Neuronal stem cell (in vitro differentiated cells): ENCODE measurements at regions not wholly inside any gene's neighbourhood (a gene's known extent, or its start where the extent isn't known, plus 50 kb on each side); places are given as distances from the start of the nearest gene placed in this dataset.

Source experiments
- DNase-seq: peaks from one replicate; pipeline ENCODE4 v3.0.0-alpha.2; 2013; ENCODE audit warnings: low spot score
- H2AFZ ChIP-seq: one replicate; pipeline ENCODE4 v1.6.1; 2013; ENCODE audit warnings: mild to moderate bottlenecking, low read length, inconsistent platforms
- H2AK5ac ChIP-seq: 2 replicates; pipeline ENCODE4 v1.6.1; 2013; ENCODE audit warnings: low read depth, mild to moderate bottlenecking, inconsistent platforms, low read length, moderate library complexity, mixed read lengths
- H2BK120ac ChIP-seq: 2 replicates; pipeline ENCODE4 v1.6.1; 2013; ENCODE audit warnings: low read depth, mild to moderate bottlenecking, inconsistent platforms, low read length, moderate library complexity, mixed read lengths
- H2BK12ac ChIP-seq: one replicate; pipeline ENCODE4 v1.6.1; 2013; ENCODE audit warnings: low read length, inconsistent platforms
- H2BK15ac ChIP-seq: 2 replicates; pipeline ENCODE4 v1.6.1; 2013; ENCODE audit warnings: mild to moderate bottlenecking, low read length, inconsistent platforms, mixed read lengths
- H2BK5ac ChIP-seq: one replicate; pipeline ENCODE4 v1.6.1; 2013; ENCODE audit warnings: inconsistent platforms, mild to moderate bottlenecking, low read length, moderate library complexity
- H3K14ac ChIP-seq: one replicate; pipeline ENCODE4 v1.6.1; 2013; ENCODE audit warnings: low read length, inconsistent platforms
- H3K18ac ChIP-seq: 2 replicates; pipeline ENCODE4 v1.6.1; 2013; ENCODE audit warnings: low read length, inconsistent platforms
- H3K23ac ChIP-seq: 2 replicates; pipeline ENCODE4 v1.6.1; 2013; ENCODE audit warnings: low read depth, mild to moderate bottlenecking, mixed read lengths, low read length, inconsistent platforms; ENCODE audit not compliant: poor library complexity
- H3K27ac ChIP-seq: replicated peaks from 3 replicates; pipeline ENCODE4 v1.5.1; 2013; ENCODE audit warnings: low read length, inconsistent platforms
- H3K27me3 ChIP-seq, 3 experiments: 2 replicates each; pipeline ENCODE4 v1.6.1; 2013; ENCODE audit warnings: low read length in 3 of 3, mild to moderate bottlenecking in 2 of 3, inconsistent platforms in 1 of 3, low read depth in 1 of 3, mixed read lengths in 1 of 3, moderate library complexity in 1 of 3; ENCODE audit not compliant: control insufficient read depth in 3 of 3, insufficient read depth in 3 of 3
- H3K36me3 ChIP-seq, 2 donors: replicated peaks in 1 of 2; 2 replicates each; pipeline ENCODE4 v1.6.1; 2013; ENCODE audit warnings: low read length in 2 of 2; ENCODE audit not compliant: control insufficient read depth in 2 of 2, insufficient read depth in 2 of 2
- H3K4ac ChIP-seq: 2 replicates; pipeline ENCODE4 v1.6.1; 2013; ENCODE audit warnings: inconsistent platforms, mild to moderate bottlenecking, low read length, moderate library complexity
- H3K4me1 ChIP-seq, 2 donors: 1 replicate in 1 of 2; 2 replicates in 1 of 2; pipeline ENCODE4 v1.6.1; 2013; ENCODE audit warnings: low read length in 2 of 2, low read depth in 1 of 2; ENCODE audit not compliant: control insufficient read depth in 2 of 2, insufficient read depth in 1 of 2
- H3K4me2 ChIP-seq: one replicate; pipeline ENCODE4 v1.6.1; 2013; ENCODE audit warnings: mild to moderate bottlenecking, low read length, inconsistent platforms; ENCODE audit not compliant: insufficient read depth, poor library complexity, severe bottlenecking
- H3K4me3 ChIP-seq, 2 donors: 2 replicates each; pipeline ENCODE4 v1.5.1; 2013; ENCODE audit warnings: low read length in 2 of 2, mild to moderate bottlenecking in 2 of 2, inconsistent platforms in 1 of 2, moderate library complexity in 1 of 2
- H3K79me1 ChIP-seq: one replicate; pipeline ENCODE4 v1.6.1; 2013; ENCODE audit warnings: low read depth, mild to moderate bottlenecking, inconsistent platforms, low read length, moderate library complexity
- H3K9ac ChIP-seq: one replicate; pipeline ENCODE4 v1.6.1; 2013; ENCODE audit warnings: mild to moderate bottlenecking, low read depth, low read length, inconsistent platforms; ENCODE audit not compliant: poor library complexity
- H3K9me3 ChIP-seq, 2 donors: replicated peaks in 1 of 2; 2 replicates each; pipeline versions ENCODE3 to v1.6.1; 2013; ENCODE audit warnings: low read length in 2 of 2, mild to moderate bottlenecking in 2 of 2, inconsistent platforms in 1 of 2, low read depth in 1 of 2, mixed read lengths in 1 of 2, moderate library complexity in 1 of 2; ENCODE audit not compliant: control insufficient read depth in 2 of 2, insufficient read depth in 1 of 2
- H4K8ac ChIP-seq: one replicate; pipeline ENCODE4 v1.6.1; 2013; ENCODE audit warnings: low read depth, mild to moderate bottlenecking, inconsistent platforms, low read length, moderate library complexity
- H4K91ac ChIP-seq: one replicate; pipeline ENCODE4 v1.6.1; 2013; ENCODE audit warnings: low read length, low read depth, mild to moderate bottlenecking, inconsistent platforms; ENCODE audit not compliant: poor library complexity
- WGBS, 2 donors: extraction: QIAGEN DNeasy Blood & Tissue Kit; methylation state at CpG; one replicate each; pipeline ENCODE4 v1.1.7; 2013; ENCODE audit warnings: missing lambda C conversion rate in 2 of 2, mixed read lengths in 1 of 2; ENCODE audit not compliant: insufficient read length in 2 of 2, insufficient replicate concordance in 1 of 2; ENCODE audit errors: extremely low coverage in 2 of 2; 5-methylcytosine and 5-hydroxymethylcytosine counted together

- Histone ChIP-seq H3K27me3 (no peaks in the 10 kb centered on the region), H4K91ac (no peak overlapping the region), H2BK5ac (no peak overlapping the region), H3K14ac (no peak overlapping the region), H4K8ac (no peak overlapping the region), H3K4ac (no peak overlapping the region), H3K9ac (no peak overlapping the region), H2BK15ac (peak overlapping the region; percentile 25), H3K4me3 (no peak overlapping the region), H3K79me1 (no peaks in the 10 kb centered on the region), H2BK12ac (no peak overlapping the region), H3K23ac (no peak overlapping the region), H3K18ac (no peak overlapping the region), H3K36me3 (no peaks in the 10 kb centered on the region), H3K4me1 (peaks cover 8 to 20% of the 10 kb centered on the region in 2 donors), H2AFZ (no peak overlapping the region), H2BK120ac (no peak overlapping the region), H2AK5ac (peak overlapping the region; percentile 24), H3K27ac (no peak overlapping the region), H3K9me3 (no peaks in the 10 kb centered on the region), H3K4me2 (no peak overlapping the region)
- peak; percentile 69 for DNase-seq
- WGBS, 2 donors: no CpG with 5 or more reads among the region's 12 CpGs
Observed at GRCh38 chr14:66070542-66071319, 415.4 kb upstream of the CCDC196 start.

GRCh38 chr14:66072190-66073084 lies 413.7 kb upstream of the CCDC196 start:
- no peak overlapping the region for H4K8ac ChIP-seq
- no peak overlapping the region for H2AFZ ChIP-seq
- H3K23ac ChIP-seq: no peak overlapping the region
- no peaks in the 10 kb centered on the region for H3K9me3 ChIP-seq
- H3K14ac ChIP-seq: no peak overlapping the region
- no peak overlapping the region for H3K4ac ChIP-seq
- H3K27me3 ChIP-seq: no peaks in the 10 kb centered on the region
- no peak overlapping the region for H3K4me2 ChIP-seq
- H3K4me3 ChIP-seq: no peak overlapping the region
- no peaks in the 10 kb centered on the region for H3K79me1 ChIP-seq
- no peak overlapping the region for H2BK12ac ChIP-seq
- no peak overlapping the region for H3K18ac ChIP-seq
- no peak overlapping the region for H2AK5ac ChIP-seq
- no peak overlapping the region for H2BK5ac ChIP-seq
- no peak overlapping the region for H3K27ac ChIP-seq
- no peaks in the 10 kb centered on the region for H3K36me3 ChIP-seq
- WGBS, 2 donors: no CpG with 5 or more reads among the region's 5 CpGs
- peaks cover 8 to 18% of the 10 kb centered on the region in 2 donors for H3K4me1 ChIP-seq
- no peak overlapping the region for H2BK15ac ChIP-seq
- H4K91ac ChIP-seq: no peak overlapping the region
- H3K9ac ChIP-seq: no peak overlapping the region
- no peak overlapping the region for H2BK120ac ChIP-seq
- no peak for DNase-seq

GRCh38 chr14:66074537-66074936 lies 411.6 kb upstream of the CCDC196 start:
- no CpG with 5 or more reads among the region's 4 CpGs for WGBS, 2 donors
- H3K4ac ChIP-seq: no peak overlapping the region
- no peak overlapping the region for H3K27ac ChIP-seq

GRCh38 chr14:66076176-66076575 lies 410.0 kb upstream of the CCDC196 start:
- H3K4ac ChIP-seq: no peak overlapping the region
- no peak overlapping the region for H2AFZ ChIP-seq
- H4K8ac ChIP-seq: no peak overlapping the region
- no peak overlapping the region for H3K14ac ChIP-seq
- H2BK5ac ChIP-seq: no peak overlapping the region
- no peak overlapping the region for H2BK120ac ChIP-seq
- H3K9me3 ChIP-seq: no peaks in the 10 kb centered on the region
- no peak overlapping the region for H2AK5ac ChIP-seq
- peaks cover 0 to 11% (median 0%) of the 10 kb centered on the region in 3 experiments for H3K27me3 ChIP-seq
- H3K4me3 ChIP-seq: no peak overlapping the region
- no CpG with 5 or more reads among the region's 3 CpGs for WGBS, 2 donors
- no peak overlapping the region for H3K4me2 ChIP-seq
- H3K4me1 ChIP-seq: peaks cover 8 to 15% of the 10 kb centered on the region in 2 donors
- no peak overlapping the region for H3K27ac ChIP-seq
- no peak overlapping the region for H2BK15ac ChIP-seq
- no peak overlapping the region for H3K9ac ChIP-seq
- H3K79me1 ChIP-seq: no peaks in the 10 kb centered on the region
- no peak overlapping the region for H3K23ac ChIP-seq
- H3K36me3 ChIP-seq: no peaks in the 10 kb centered on the region
- DNase-seq: no peak
- H2BK12ac ChIP-seq: no peak overlapping the region
- no peak overlapping the region for H4K91ac ChIP-seq
- H3K18ac ChIP-seq: no peak overlapping the region

More at GRCh38 chr14:66074537-66074936, 411.6 kb upstream of the CCDC196 start:
- H4K8ac ChIP-seq: no peak overlapping the region
- H3K14ac ChIP-seq: no peak overlapping the region
- H3K4me2 ChIP-seq: peak overlapping the region; percentile 29
- DNase-seq: peak; percentile 11
- no peak overlapping the region for H3K9ac ChIP-seq
- H2BK5ac ChIP-seq: no peak overlapping the region
- no peaks in the 10 kb centered on the region for H3K36me3 ChIP-seq
- H2BK12ac ChIP-seq: no peak overlapping the region
- H3K27me3 ChIP-seq: peaks cover 0 to 11% (median 0%) of the 10 kb centered on the region in 3 experiments
- no peak overlapping the region for H4K91ac ChIP-seq
- no peaks in the 10 kb centered on the region for H3K79me1 ChIP-seq
- H3K9me3 ChIP-seq: no peaks in the 10 kb centered on the region
- H3K23ac ChIP-seq: no peak overlapping the region
- H3K18ac ChIP-seq: no peak overlapping the region
- H2AFZ ChIP-seq: no peak overlapping the region
- no peak overlapping the region for H2BK120ac ChIP-seq
- H2AK5ac ChIP-seq: no peak overlapping the region
- H3K4me3 ChIP-seq: no peak overlapping the region
- H2BK15ac ChIP-seq: no peak overlapping the region
- peaks cover 8 to 15% of the 10 kb centered on the region in 2 donors for H3K4me1 ChIP-seq
